Activated CD8-positive, alpha-beta T cell treated with anti-CD3 and anti-CD28 coated beads for 36 hours (primary cell): ENCODE measurements at regions not wholly inside any gene's neighbourhood (a gene's known extent, or its start where the extent isn't known, plus 50 kb on each side); places are given as distances from the start of the nearest gene placed in this dataset.

Experiments
- ATAC-seq: fragments of 200-7000 bp; cut with Tn5 transposase; one replicate; pipeline ENCODE4 v1.10.0; 2021; ENCODE audit warnings: mild to moderate bottlenecking, moderate library complexity
- CTCF ChIA-PET: fragments of 350-600 bp; sonication (Branson Sonifier 250); formaldehyde crosslinking; loops from one replicate; lab custom pipeline; 2021; ENCODE audit warnings: antibody characterized with exemption; lab: Charles Lee
- POLR2A ChIA-PET: fragments of 350-600 bp; sonication (Branson Sonifier 250); formaldehyde crosslinking; loops from one replicate; lab custom pipeline; 2021; ENCODE audit warnings: antibody characterized with exemption; lab: Charles Lee
- DNase-seq: peaks from one replicate; pipeline ENCODE4 v3.0.0-alpha.2; 2020
- H3K27ac Mint-ChIP-seq: one replicate; pipeline ENCODE4 v1.8.0; 2021; ENCODE audit warnings: mild to moderate bottlenecking, mixed read lengths
- H3K27me3 Mint-ChIP-seq: one replicate; pipeline ENCODE4 v1.8.0; 2021; ENCODE audit warnings: mixed read lengths
- H3K36me3 Mint-ChIP-seq: one replicate; pipeline ENCODE4 v1.8.0; 2021; ENCODE audit warnings: low read depth, mixed read lengths
- H3K4me1 Mint-ChIP-seq: one replicate; pipeline ENCODE4 v1.8.0; 2021; ENCODE audit warnings: low read depth, mixed read lengths
- H3K4me3 Mint-ChIP-seq: one replicate; pipeline ENCODE4 v1.8.0; 2021; ENCODE audit warnings: mild to moderate bottlenecking, moderate library complexity, mixed read lengths
- H3K9me3 Mint-ChIP-seq: one replicate; pipeline ENCODE4 v1.8.0; 2021; ENCODE audit warnings: mixed read lengths
- CTCF ChIP-seq: fragments of 200-600 bp; IDR thresholded peaks from one replicate; pipeline ENCODE4 v1.8.0; 2022; ENCODE audit warnings: antibody characterized with exemption, mild to moderate bottlenecking
- intact Hi-C: fragments of 100-400 bp; cut with micrococcal nuclease; formaldehyde crosslinking; loops from one replicate; pipeline ENCODE4 v1.10.0; 2022

- no peak for DNase-seq
- intact Hi-C loops = no loop called here
- Mint-ChIP-seq H3K27me3 (no peaks in the 10 kb centered on the region), H3K36me3 (no peaks in the 10 kb centered on the region), H3K4me3 (no peak overlapping the region), H3K27ac (no peak overlapping the region), H3K9me3 (no peaks in the 10 kb centered on the region), H3K4me1 (no peaks in the 10 kb centered on the region)
- ATAC-seq = no peak
- no peak for TF ChIP-seq CTCF
- ChIA-PET CTCF (no interaction called here), POLR2A (interaction anchor here (0.6 kb wide), 2 partner anchors 401 to 850 kb away, joined by 3 to 4 read pairs; no protein-coding TSS in a partner anchor)
These were observed 380.7 kb downstream of the BCL11A start for GRCh38 chr2:60172801-60173200.

- Mint-ChIP-seq H3K4me1 (no peaks in the 10 kb centered on the region), H3K9me3 (no peaks in the 10 kb centered on the region), H3K36me3 (no peaks in the 10 kb centered on the region), H3K27me3 (no peaks in the 10 kb centered on the region), H3K27ac (no peak overlapping the region), H3K4me3 (no peak overlapping the region)
- intact Hi-C loops = no loop called here
- POLR2A ChIA-PET = no interaction called here
- TF ChIP-seq CTCF = no peak
- DNase-seq (no peak), ATAC-seq (no peak)
- CTCF ChIA-PET = no interaction called here
These were observed 383.2 kb downstream of the BCL11A start for GRCh38 chr2:60170272-60170671.

- Mint-ChIP-seq H3K9me3 (no peaks in the 10 kb centered on the region), H3K27ac (no peak overlapping the region), H3K4me3 (no peak overlapping the region), H3K27me3 (no peaks in the 10 kb centered on the region), H3K36me3 (no peaks in the 10 kb centered on the region), H3K4me1 (no peaks in the 10 kb centered on the region)
- DNase-seq (no peak), ATAC-seq (no peak)
- ChIA-PET POLR2A (no interaction called here), CTCF (interaction anchor here (1.5 kb wide), 1 partner anchor 17 kb away, joined by 5 read pairs; no protein-coding TSS in a partner anchor)
- intact Hi-C loops = loop anchor here (10.0 kb wide), 1 partner anchor 863 kb away; no protein-coding TSS in a partner anchor
- TF ChIP-seq CTCF = no peak
These were observed 385.2 kb downstream of the BCL11A start for GRCh38 chr2:60168247-60168646.

- POLR2A ChIA-PET = no interaction called here
- Mint-ChIP-seq H3K27ac (no peak overlapping the region), H3K4me1 (no peaks in the 10 kb centered on the region), H3K4me3 (no peak overlapping the region), H3K36me3 (no peaks in the 10 kb centered on the region), H3K27me3 (no peaks in the 10 kb centered on the region), H3K9me3 (no peaks in the 10 kb centered on the region)
- TF ChIP-seq CTCF = no peak
- intact Hi-C loops = loop anchor here (10.0 kb wide), 1 partner anchor 862 kb away; no protein-coding TSS in a partner anchor
- DNase-seq (no peak), ATAC-seq (no peak)
- CTCF ChIA-PET = interaction anchor here (1.5 kb wide), 1 partner anchor 16 kb away, joined by 5 read pairs; no protein-coding TSS in a partner anchor
These were observed 386.4 kb downstream of the BCL11A start for GRCh38 chr2:60167089-60167488.

- POLR2A ChIA-PET = no interaction called here
- H3K36me3 Mint-ChIP-seq = no peaks in the 10 kb centered on the region
- no peaks in the 10 kb centered on the region for H3K27me3 Mint-ChIP-seq
- CTCF ChIA-PET = no interaction called here
- intact Hi-C loops = loop anchor here (10.0 kb wide), 1 partner anchor 859 kb away; no protein-coding TSS in a partner anchor
- ATAC-seq (no peak), DNase-seq (no peak)
- no peaks in the 10 kb centered on the region for H3K9me3 Mint-ChIP-seq
- no peak overlapping the region for H3K27ac Mint-ChIP-seq
- TF ChIP-seq CTCF = no peak
- H3K4me1 Mint-ChIP-seq = no peaks in the 10 kb centered on the region
- no peak overlapping the region for H3K4me3 Mint-ChIP-seq
These were observed 389.8 kb downstream of the BCL11A start for GRCh38 chr2:60163691-60164090.
